Liver (tissue), 8 donors: ENCODE measurements at regions not wholly inside any gene's neighbourhood (a gene's known extent, or its start where the extent isn't known, plus 50 kb on each side); places are given as distances from the start of the nearest gene placed in this dataset.
A peak's percentile ranks its signal among the peaks of the same experiment; 100 is the strongest.

ENCODE experiments used
- DNase-seq: peaks from one replicate; pipeline ENCODE4 v3.0.0-alpha.2; 2017; ENCODE audit warnings: low spot score
- H3K27ac ChIP-seq, 2 donors: one replicate each; pipeline ENCODE4 v1.7.0; 2013; ENCODE audit warnings: inconsistent platforms in 2 of 2, low read length in 2 of 2, control low read depth in 1 of 2, low read depth in 1 of 2, mild to moderate bottlenecking in 1 of 2
- H3K27me3 ChIP-seq, 4 donors: one replicate each; pipeline versions ENCODE4 v1.6.1 to v1.7.0; 2013; ENCODE audit warnings: low read length in 3 of 4, inconsistent platforms in 1 of 4, mild to moderate bottlenecking in 1 of 4, moderate library complexity in 1 of 4; ENCODE audit not compliant: control insufficient read depth in 4 of 4, insufficient read depth in 4 of 4
- H3K36me3 ChIP-seq, 4 donors: one replicate each; pipeline versions ENCODE4 v1.6.1 to v1.7.0; 2013; ENCODE audit warnings: low read length in 3 of 4, mild to moderate bottlenecking in 3 of 4, low read depth in 1 of 4, moderate library complexity in 1 of 4; ENCODE audit not compliant: control insufficient read depth in 4 of 4, insufficient read depth in 3 of 4
- H3K4me1 ChIP-seq, 4 donors: one replicate each; pipeline versions ENCODE4 v1.6.1 to v1.7.0; 2013; ENCODE audit warnings: low read length in 3 of 4, mild to moderate bottlenecking in 3 of 4, moderate library complexity in 1 of 4; ENCODE audit not compliant: control insufficient read depth in 4 of 4, insufficient read depth in 4 of 4
- H3K4me3 ChIP-seq, 3 donors: one replicate each; pipeline versions ENCODE4 v1.6.1 to v1.7.0; 2013; ENCODE audit warnings: low read length in 3 of 3, control low read depth in 1 of 3, low read depth in 1 of 3, mild to moderate bottlenecking in 1 of 3
- H3K9ac ChIP-seq, 2 donors: one replicate each; pipeline ENCODE4 v1.7.0; 2013; ENCODE audit warnings: low read length in 2 of 2, mild to moderate bottlenecking in 2 of 2, moderate library complexity in 2 of 2, control low read depth in 1 of 2, low read depth in 1 of 2
- H3K9me3 ChIP-seq, 4 donors: one replicate each; pipeline versions ENCODE4 v1.6.1 to v1.7.0; 2013; ENCODE audit warnings: low read length in 3 of 4; ENCODE audit not compliant: control insufficient read depth in 4 of 4
- EGR1 ChIP-seq, 2 donors: IDR thresholded peaks; 2 replicates each; pipeline ENCODE4 v1.6.1; 2016 to 2018; ENCODE audit warnings: antibody characterized with exemption in 2 of 2, low read depth in 2 of 2
- FOXA1 ChIP-seq: IDR thresholded peaks from 2 replicates; pipeline ENCODE4 v1.6.1; 2016; ENCODE audit warnings: antibody characterized with exemption
- FOXA2 ChIP-seq: IDR thresholded peaks from 2 replicates; pipeline ENCODE4 v1.6.1; 2016; ENCODE audit warnings: antibody characterized with exemption
- GABPA ChIP-seq, 2 donors: IDR thresholded peaks in 1 of 2; conservative IDR thresholded peaks in 1 of 2; 2 replicates each; pipeline ENCODE4 v1.6.1; 2016; ENCODE audit warnings: antibody characterized with exemption in 2 of 2, mild to moderate bottlenecking in 1 of 2, moderate library complexity in 1 of 2
- HNF4A ChIP-seq, 2 donors: conservative IDR thresholded peaks; 2 replicates each; pipeline ENCODE4 v1.6.1; 2016; ENCODE audit warnings: antibody characterized with exemption in 2 of 2, mild to moderate bottlenecking in 2 of 2
- HNF4G ChIP-seq: IDR thresholded peaks from 2 replicates; pipeline ENCODE4 v1.6.1; 2016; ENCODE audit warnings: antibody characterized with exemption
- JUND ChIP-seq, 2 donors: IDR thresholded peaks; 2 replicates each; pipeline ENCODE4 v1.6.1; 2016; ENCODE audit warnings: antibody characterized with exemption in 2 of 2
- NR2F2 ChIP-seq: IDR thresholded peaks from 2 replicates; pipeline ENCODE4 v1.6.1; 2016; ENCODE audit warnings: antibody characterized with exemption
- RAD21 ChIP-seq, 2 donors: IDR thresholded peaks; 2 replicates each; pipeline ENCODE4 v1.6.1; 2016; ENCODE audit warnings: antibody characterized with exemption in 2 of 2, mild to moderate bottlenecking in 2 of 2
- RXRA ChIP-seq, 2 donors: IDR thresholded peaks; 2 replicates each; pipeline ENCODE4 v1.6.1; 2017 to 2018; ENCODE audit warnings: antibody characterized with exemption in 2 of 2, mild to moderate bottlenecking in 1 of 2
- SP1 ChIP-seq: IDR thresholded peaks from 2 replicates; pipeline ENCODE4 v1.6.1; 2018; ENCODE audit warnings: antibody characterized with exemption, mild to moderate bottlenecking
- TAF1 ChIP-seq: conservative IDR thresholded peaks from 2 replicates; pipeline ENCODE4 v1.6.1; 2016; ENCODE audit warnings: antibody characterized with exemption, mild to moderate bottlenecking
- YY1 ChIP-seq: IDR thresholded peaks from 2 replicates; pipeline ENCODE4 v1.6.1; 2016; ENCODE audit warnings: antibody characterized with exemption, mild to moderate bottlenecking
- WGBS: extraction: QIAGEN DNeasy Blood & Tissue Kit; methylation state at CpG from one replicate; pipeline ENCODE4 v1.1.7; 2013; 5-methylcytosine and 5-hydroxymethylcytosine counted together
- TF ChIP-seq, protein P1 (sequence below): fragments of 150-350 bp; IDR thresholded peaks from 2 replicates; pipeline ENCODE4 v1.5.1; 2017; ENCODE audit warnings: improper control_type of control experiment, low read depth, low read length; ENCODE audit not compliant: missing input control
- TF ChIP-seq, protein P2 (sequence below): IDR thresholded peaks from 2 replicates; pipeline ENCODE4 v1.6.1; 2016; ENCODE audit warnings: antibody characterized with exemption
- TF ChIP-seq, protein P3 (sequence below): IDR thresholded peaks from 2 replicates; pipeline ENCODE4 v1.6.1; 2016; ENCODE audit warnings: antibody characterized with exemption, mild to moderate bottlenecking
- TF ChIP-seq, protein P4 (sequence below): IDR thresholded peaks from 2 replicates; pipeline ENCODE4 v1.6.1; 2016; ENCODE audit warnings: antibody characterized with exemption
- TF ChIP-seq, protein P5 (sequence below): IDR thresholded peaks from 2 replicates; pipeline ENCODE4 v1.6.1; 2016; ENCODE audit warnings: antibody characterized with exemption
- donor health status: healthy.
- donor health status: healthy.
- donor health status: healthy.
- donor health status: healthy.
- donor health status: healthy.

DNA sequence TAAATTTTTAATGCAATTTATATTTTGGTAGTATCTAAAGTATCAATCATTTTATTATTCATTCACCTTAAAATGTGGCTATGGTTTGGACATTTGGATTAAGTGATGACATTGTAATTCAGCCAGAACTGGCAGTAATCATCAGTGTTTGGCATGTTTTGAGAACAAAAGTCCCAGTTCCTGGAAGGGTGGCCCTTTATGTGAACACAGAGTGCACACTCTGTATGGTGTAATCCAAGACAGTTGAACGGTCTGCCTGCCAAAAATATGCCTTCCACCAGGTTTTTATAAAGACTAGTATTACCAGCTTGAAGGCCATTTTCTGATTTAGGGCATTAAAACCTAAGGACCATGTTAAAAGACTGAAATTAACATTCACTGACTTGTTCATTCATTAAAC lies 448.7 kb downstream of the LTN1 start:
- H3K27ac ChIP-seq = no peak overlapping the region
- no peaks in the 10 kb centered on the region for H3K27me3 ChIP-seq
- H3K36me3 ChIP-seq = no peaks in the 10 kb centered on the region
- TF ChIP-seq, protein P1, sequence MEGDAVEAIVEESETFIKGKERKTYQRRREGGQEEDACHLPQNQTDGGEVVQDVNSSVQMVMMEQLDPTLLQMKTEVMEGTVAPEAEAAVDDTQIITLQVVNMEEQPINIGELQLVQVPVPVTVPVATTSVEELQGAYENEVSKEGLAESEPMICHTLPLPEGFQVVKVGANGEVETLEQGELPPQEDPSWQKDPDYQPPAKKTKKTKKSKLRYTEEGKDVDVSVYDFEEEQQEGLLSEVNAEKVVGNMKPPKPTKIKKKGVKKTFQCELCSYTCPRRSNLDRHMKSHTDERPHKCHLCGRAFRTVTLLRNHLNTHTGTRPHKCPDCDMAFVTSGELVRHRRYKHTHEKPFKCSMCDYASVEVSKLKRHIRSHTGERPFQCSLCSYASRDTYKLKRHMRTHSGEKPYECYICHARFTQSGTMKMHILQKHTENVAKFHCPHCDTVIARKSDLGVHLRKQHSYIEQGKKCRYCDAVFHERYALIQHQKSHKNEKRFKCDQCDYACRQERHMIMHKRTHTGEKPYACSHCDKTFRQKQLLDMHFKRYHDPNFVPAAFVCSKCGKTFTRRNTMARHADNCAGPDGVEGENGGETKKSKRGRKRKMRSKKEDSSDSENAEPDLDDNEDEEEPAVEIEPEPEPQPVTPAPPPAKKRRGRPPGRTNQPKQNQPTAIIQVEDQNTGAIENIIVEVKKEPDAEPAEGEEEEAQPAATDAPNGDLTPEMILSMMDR = no peak
- TF ChIP-seq HNF4G (peak; percentile 18), NR2F2 (no peak), RXRA (IDR thresholded peaks at IDR 0.05) (peak; percentile 62 to 74), GABPA (IDR thresholded peaks at IDR 0.05 in 1 of 2, conservative IDR thresholded peaks at IDR 0.05 in 1 of 2) (no peak), YY1 (peak; percentile 50), HNF4A (conservative IDR thresholded peaks at IDR 0.05) (peak; percentile 75 to 81), TAF1 (no peak), FOXA2 (no peak), JUND (IDR thresholded peaks at IDR 0.05) (peak; percentile 16 to 23), SP1 (peak; percentile 73), FOXA1 (no peak), RAD21 (IDR thresholded peaks at IDR 0.05) (peak; percentile 21 to 38), EGR1 (IDR thresholded peaks at IDR 0.05; ENCODE audit: low read depth in 2 of 2) (no peak)
- TF ChIP-seq, protein P2, sequence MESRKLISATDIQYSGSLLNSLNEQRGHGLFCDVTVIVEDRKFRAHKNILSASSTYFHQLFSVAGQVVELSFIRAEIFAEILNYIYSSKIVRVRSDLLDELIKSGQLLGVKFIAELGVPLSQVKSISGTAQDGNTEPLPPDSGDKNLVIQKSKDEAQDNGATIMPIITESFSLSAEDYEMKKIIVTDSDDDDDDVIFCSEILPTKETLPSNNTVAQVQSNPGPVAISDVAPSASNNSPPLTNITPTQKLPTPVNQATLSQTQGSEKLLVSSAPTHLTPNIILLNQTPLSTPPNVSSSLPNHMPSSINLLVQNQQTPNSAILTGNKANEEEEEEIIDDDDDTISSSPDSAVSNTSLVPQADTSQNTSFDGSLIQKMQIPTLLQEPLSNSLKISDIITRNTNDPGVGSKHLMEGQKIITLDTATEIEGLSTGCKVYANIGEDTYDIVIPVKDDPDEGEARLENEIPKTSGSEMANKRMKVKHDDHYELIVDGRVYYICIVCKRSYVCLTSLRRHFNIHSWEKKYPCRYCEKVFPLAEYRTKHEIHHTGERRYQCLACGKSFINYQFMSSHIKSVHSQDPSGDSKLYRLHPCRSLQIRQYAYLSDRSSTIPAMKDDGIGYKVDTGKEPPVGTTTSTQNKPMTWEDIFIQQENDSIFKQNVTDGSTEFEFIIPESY = no peak
- TF ChIP-seq, protein P3, sequence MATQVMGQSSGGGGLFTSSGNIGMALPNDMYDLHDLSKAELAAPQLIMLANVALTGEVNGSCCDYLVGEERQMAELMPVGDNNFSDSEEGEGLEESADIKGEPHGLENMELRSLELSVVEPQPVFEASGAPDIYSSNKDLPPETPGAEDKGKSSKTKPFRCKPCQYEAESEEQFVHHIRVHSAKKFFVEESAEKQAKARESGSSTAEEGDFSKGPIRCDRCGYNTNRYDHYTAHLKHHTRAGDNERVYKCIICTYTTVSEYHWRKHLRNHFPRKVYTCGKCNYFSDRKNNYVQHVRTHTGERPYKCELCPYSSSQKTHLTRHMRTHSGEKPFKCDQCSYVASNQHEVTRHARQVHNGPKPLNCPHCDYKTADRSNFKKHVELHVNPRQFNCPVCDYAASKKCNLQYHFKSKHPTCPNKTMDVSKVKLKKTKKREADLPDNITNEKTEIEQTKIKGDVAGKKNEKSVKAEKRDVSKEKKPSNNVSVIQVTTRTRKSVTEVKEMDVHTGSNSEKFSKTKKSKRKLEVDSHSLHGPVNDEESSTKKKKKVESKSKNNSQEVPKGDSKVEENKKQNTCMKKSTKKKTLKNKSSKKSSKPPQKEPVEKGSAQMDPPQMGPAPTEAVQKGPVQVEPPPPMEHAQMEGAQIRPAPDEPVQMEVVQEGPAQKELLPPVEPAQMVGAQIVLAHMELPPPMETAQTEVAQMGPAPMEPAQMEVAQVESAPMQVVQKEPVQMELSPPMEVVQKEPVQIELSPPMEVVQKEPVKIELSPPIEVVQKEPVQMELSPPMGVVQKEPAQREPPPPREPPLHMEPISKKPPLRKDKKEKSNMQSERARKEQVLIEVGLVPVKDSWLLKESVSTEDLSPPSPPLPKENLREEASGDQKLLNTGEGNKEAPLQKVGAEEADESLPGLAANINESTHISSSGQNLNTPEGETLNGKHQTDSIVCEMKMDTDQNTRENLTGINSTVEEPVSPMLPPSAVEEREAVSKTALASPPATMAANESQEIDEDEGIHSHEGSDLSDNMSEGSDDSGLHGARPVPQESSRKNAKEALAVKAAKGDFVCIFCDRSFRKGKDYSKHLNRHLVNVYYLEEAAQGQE = peak; percentile 48
- TF ChIP-seq, protein P4, sequence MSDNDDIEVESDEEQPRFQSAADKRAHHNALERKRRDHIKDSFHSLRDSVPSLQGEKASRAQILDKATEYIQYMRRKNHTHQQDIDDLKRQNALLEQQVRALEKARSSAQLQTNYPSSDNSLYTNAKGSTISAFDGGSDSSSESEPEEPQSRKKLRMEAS = peak; percentile 18
- TF ChIP-seq, protein P5, sequence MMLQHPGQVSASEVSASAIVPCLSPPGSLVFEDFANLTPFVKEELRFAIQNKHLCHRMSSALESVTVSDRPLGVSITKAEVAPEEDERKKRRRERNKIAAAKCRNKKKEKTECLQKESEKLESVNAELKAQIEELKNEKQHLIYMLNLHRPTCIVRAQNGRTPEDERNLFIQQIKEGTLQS = peak; percentile 49
- no peaks in the 10 kb centered on the region for H3K9me3 ChIP-seq
- no peak for DNase-seq
- no peak overlapping the region for H3K9ac ChIP-seq
- no peak overlapping the region for H3K4me3 ChIP-seq
- H3K4me1 ChIP-seq = peaks cover 0 to 13% (median 2%) of the 10 kb centered on the region in 4 donors
- WGBS = 25% methylated on average over 1 of the region's 1 CpG
